ENCODE measurements at regions not wholly inside any gene's neighbourhood (a gene's known extent, or its start where the extent isn't known, plus 50 kb on each side); places are given as distances from the start of the nearest gene placed in this dataset.
A peak's percentile ranks its signal among the peaks of the same experiment; 100 is the strongest.
"Not testable (repeated sequence)": the region's sequence is repeated elsewhere in the genome, so short reads cannot be mapped to it uniquely, and the experiment has no call there.

DNA sequence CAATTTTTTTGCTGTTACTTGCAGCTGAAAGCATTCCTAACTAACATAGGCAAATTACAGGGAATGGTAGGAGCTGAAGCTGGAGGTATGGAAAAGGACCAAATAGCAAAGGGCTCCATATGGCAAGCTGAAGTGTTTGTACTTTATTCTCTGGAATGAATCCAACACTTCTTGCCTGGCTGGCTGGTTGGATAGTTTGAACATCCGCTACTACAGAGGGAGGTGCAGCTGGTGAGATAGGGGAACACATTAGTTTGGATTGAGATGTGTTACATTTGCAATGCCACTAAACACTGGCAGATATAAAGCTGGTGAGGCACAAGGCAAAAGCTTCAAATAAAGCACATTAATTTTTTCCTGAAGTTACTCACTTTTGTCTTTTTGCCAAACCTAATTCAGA is 291.5 kb downstream of the SP3 start:
- no peak for DNase-seq

DNA sequence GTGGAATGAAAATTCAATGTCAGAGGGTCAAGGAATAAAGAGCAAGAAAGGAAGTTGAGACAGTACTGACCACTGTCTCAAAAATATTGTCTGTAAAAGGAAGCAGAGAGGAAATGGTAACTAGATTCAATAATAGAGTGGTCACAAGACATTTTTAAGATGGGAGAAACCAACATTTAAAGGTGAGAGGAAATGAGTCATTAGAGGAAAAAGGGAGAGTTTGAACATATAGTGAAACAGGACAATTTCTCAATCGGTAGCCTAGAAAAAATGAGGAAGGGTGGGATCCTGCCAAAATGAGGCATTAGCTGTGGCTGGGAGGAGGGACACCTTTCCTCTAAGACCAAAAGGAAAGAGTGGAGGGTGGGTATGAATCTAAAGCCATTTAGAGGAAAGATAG is 288.5 kb downstream of the SP3 start:
- DNase-seq, result no peak

- DNase-seq, result no peak
Measured at GRCh38 chr2:173678186-173678585, 287.0 kb downstream of the SP3 start.

- no peak for DNase-seq
Measured at GRCh38 chr2:173680574-173680973, 284.6 kb downstream of the SP3 start.

GRCh38 chr2:173681881-173682650 is 283.1 kb downstream of the SP3 start:
- DNase-seq, result no peak

DNA sequence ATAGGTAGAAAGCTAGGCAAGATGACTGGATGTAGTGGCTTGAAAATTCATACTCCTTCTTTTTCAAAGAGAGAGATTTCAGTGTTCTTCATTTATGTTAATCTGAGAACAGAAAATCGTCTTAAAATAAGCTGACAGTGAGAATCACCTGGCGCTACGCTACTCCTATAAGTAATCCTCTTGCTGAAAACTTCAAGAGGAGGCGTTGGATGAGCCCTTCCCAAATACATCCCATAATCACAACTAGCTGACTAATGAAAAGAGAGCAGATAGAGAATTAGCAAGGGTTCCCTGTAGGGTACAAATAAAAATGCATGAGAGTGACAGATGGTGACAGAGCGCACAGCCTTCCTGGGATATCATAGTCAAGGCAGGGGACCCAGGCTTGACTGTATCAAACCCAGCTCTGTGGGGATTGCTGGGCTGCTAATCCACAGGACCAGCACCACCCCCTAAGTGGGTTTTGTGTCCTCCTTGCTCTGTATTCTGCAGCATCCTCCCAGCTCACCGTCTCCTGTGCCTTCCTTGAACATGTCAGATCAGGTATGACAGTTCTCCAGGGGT is 280.2 kb downstream of the SP3 start:
- DNase-seq, result no peak

- DNase-seq, result no peak
Measured at GRCh38 chr2:173690349-173690748, 274.8 kb downstream of the SP3 start.

- DNase-seq, result no peak
Measured at GRCh38 chr2:173692068-173692467, 273.1 kb downstream of the SP3 start.

GRCh38 chr2:173693044-173693589 is 272.1 kb downstream of the SP3 start:
- no peak for DNase-seq

DNA sequence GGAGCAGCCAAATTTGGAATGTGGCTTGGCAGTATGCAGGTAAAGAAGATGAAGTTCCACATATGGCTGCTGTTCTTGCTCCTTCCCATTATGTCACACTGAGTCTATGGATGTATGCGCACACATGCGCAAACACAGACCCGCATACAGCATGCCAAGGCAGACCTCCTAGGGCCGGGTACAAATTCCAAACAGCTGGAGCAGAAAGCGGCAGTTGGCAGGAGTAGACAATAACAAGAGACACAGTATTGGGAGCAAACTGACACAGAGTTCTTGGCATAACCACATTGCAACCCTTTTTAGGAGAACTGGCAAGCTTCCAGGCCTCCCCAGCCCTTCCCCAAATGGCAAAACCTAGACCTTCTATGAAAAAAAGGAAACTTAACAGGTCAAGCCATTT is 268.9 kb downstream of the SP3 start:
- no peak for DNase-seq

GRCh38 chr2:173697929-173698328 is 267.2 kb downstream of the SP3 start:
- no peak for DNase-seq

DNA sequence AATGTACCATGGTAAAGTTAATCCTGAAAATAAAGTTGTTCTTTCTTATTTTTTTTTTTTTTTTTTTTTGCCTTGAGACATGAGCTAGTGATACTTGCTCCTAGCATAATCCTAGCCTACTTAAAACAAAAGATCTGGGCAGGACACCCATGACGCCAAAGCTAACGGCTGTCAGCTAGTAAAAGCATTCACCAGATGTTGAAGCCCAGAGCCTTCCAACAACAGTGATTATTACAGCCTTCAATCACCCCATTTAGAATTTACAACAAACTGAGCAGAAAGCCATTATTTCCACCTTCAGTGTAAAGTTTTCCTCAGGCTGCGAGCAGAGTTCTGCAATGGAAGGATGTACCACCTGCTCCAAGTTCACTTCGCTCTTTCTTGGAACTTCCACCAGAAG is 259.5 kb downstream of the SP3 start:
- DNase-seq, result no peak

GRCh38 chr2:173706936-173707335 is 258.2 kb downstream of the SP3 start:
- no peak for DNase-seq

GRCh38 chr2:173708806-173709205 is 256.4 kb downstream of the SP3 start:
- DNase-seq, result no peak

GRCh38 chr2:173711816-173712215 is 253.4 kb downstream of the SP3 start:
- no peak for DNase-seq

DNA sequence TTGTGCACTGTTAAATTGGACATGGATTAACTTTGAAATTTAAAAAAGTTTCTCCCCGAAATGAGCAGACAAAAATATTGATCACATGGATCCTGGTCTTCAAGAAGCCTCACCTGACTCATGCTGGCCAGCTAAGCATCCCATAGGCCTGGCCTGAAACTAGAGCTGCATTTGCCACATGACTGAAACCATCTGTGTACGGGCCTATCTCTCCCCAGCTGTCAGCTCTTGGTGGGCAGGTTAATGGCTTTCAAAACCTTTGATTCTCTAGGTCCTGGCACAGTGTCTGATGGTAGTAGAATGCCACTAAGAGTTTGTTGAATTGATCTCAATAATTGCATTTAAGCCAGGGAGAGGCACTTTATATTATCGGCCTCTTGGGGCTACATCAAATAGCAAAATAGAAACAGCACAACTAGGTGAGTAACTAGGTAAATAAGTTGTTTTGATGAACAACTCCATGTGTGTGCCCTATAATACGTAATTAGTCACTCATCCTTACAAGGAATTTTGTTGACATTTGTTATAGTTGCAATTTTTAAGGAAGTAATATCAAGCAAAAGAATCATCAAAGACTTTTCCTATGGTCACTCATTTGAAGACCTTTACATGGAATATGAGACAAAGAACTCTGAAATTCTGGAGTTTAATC is 251.1 kb downstream of the SP3 start:
- DNase-seq, result no peak

GRCh38 chr2:173715441-173715840 is 249.7 kb downstream of the SP3 start:
- no peak for DNase-seq

DNA sequence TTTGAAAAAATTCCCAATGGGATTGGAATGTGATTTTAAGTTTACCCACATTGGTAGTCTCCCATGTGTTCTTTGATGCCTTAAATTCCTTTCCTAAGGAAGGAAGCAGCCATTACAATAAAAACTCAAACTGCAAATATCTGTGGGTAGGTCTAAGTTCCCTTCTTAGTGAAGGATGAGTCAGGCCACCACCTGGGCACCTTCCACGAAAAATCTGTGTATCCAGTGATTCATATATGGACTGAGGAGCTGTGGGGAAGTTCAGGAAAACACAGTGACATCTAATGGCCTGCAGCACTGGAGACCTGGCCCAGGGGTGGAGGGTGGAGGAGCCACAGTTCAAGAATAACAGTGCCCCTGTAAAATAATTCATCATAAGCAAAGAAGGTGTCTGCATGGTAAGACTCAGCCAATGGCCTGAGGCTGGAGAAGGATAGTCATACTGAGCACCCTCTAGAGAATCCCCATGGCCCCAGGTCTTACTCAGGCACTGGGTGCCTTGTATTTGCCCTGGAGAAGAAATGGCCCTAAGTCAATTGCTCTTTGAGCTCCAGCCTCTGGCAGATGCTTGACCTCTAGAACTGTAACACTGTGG is 248.6 kb downstream of the SP3 start:
- DNase-seq, result no peak

- no peak for DNase-seq
Measured at GRCh38 chr2:173719471-173719870, 245.7 kb downstream of the SP3 start.

DNA sequence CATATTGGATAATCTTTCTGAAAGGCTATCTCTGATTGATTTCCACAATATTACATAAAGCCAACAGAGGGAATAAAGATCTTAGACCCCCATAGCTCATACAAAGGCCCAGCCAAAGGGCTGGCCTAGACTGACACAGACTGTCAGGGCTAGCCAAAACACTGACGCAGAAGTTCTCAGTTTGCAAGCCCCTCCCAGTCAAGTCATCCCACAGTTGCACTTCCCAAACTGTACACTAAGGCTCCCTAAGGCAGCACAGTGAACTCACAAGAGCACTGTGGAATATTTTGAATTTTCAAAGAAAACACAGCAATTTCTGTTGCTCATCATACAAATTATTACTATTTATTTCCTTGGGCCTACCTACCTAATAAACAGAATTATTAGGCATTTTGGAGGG is 244.9 kb downstream of the SP3 start:
- DNase-seq, result peak; percentile 26

DNA sequence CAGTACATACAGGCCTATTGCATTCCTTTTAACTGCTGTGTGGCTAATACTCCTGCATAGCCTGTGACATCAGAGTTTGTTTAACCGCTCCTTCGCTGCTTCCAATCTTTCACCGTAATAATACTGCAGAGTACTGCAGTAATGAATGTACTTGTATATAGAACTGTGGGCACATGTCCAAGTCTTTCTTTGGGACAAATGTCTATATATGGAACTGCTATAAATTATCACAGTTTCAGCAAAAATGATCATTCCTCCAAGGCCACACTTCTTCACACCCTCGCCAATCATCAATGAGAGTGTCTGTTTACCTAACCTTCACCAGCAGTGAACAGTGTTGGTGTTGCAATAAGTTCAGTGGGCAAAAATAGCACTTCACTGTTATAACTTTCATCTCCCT is 230.4 kb downstream of the SP3 start:
- no peak for DNase-seq

DNA sequence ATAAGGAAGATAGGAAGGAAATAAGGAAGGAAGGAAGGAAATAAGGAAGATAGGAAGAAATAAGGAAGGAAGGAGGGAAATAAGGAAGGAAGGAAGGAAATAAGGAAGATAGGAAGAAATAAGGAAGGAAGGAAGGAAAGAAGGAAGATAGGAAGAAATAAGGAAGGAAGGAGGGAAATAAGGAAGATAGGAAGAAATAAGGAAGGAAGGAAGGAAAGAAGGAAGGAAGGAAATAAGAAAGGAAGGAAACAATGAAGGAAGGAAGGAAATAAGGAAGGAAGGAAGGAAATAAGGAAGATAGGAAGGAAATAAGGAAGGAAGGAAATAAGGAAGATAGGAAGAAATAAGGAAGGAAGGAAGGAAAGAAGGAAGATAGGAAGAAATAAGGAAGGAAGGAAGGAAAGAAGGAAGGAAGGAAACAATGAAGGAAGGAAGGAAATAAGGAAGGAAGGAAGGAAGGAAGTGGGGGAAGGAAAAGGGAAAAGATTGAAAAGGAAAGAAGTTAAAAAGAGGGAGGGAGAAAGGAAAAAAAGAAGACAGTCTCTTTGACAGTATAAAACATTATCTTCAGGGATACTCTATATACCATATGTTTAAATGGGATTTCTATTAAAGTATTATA is 227.1 kb downstream of the SP3 start:
- DNase-seq, result not testable (repeated sequence)

DNA sequence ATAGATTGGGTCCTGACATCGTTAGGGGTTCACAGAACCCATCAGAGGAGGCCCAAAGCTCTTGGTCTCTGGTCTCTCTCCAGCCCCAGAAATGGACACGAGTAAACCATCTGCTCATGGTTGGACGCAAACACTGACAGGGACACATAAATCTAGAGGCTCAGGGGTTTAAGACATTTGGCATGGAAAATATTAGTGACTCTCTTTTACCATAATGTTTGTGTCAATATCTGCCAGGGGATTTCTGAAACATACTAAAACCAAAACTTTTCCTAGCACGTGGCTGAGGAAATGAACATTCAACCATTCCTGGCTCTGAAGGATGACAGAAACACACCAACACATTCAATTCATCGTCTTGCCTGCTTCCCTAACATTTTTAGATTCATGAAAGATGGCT is 226.2 kb downstream of the SP3 start:
- DNase-seq, result no peak
